IMR-90 (cell line): ENCODE measurements at regions not wholly inside any gene's neighbourhood (a gene's known extent, or its start where the extent isn't known, plus 50 kb on each side); places are given as distances from the start of the nearest gene placed in this dataset.

Experiments used
- ATAC-seq: fragments of 200-7000 bp; cut with Tn5 transposase; 2 replicates; pipeline ENCODE4 v1.9.1; 2020; ENCODE audit warnings: low read depth, mild to moderate bottlenecking, moderate library complexity
- BruUV-seq: library from RNA; stranded (reverse); fragments of 400-500 nt; replicated peaks from 2 replicates; lab custom pipeline; 2021; lab: Mats Ljungman, UMichigan
- CTCF ChIA-PET: fragments of 300-600 bp; formaldehyde crosslinking; extraction: SDS; loops from one replicate; lab custom pipeline; 2021; ENCODE audit warnings: antibody characterized with exemption; lab: Yijun Ruan, JAX
- POLR2A ChIA-PET: fragments of 300-600 bp; sonication (Branson Sonifier 250); formaldehyde crosslinking; loops from one replicate; lab custom pipeline; 2022; ENCODE audit warnings: antibody characterized with exemption; ENCODE audit not compliant: unreplicated experiment; lab: Charles Lee
- DNase-seq: peaks from one replicate; pipeline ENCODE4 v3.0.0; 2013
- H2AFZ ChIP-seq: replicated peaks from 2 replicates; pipeline ENCODE3; 2013; ENCODE audit warnings: low read length, mild to moderate bottlenecking; ENCODE audit not compliant: poor library complexity
- H2AK5ac ChIP-seq: 2 replicates; pipeline ENCODE4 v1.6.1; 2013; ENCODE audit warnings: low read depth, low read length, inconsistent platforms
- H2AK9ac ChIP-seq: replicated peaks from 2 replicates; pipeline ENCODE3; 2013; ENCODE audit warnings: mild to moderate bottlenecking, low read depth, low read length, moderate library complexity; ENCODE audit not compliant: poor library complexity
- H2BK120ac ChIP-seq: 2 replicates; pipeline ENCODE4 v1.6.1; 2013; ENCODE audit warnings: low read depth, low read length, inconsistent platforms
- H2BK15ac ChIP-seq: 3 replicates; pipeline ENCODE4 v1.6.1; 2013; ENCODE audit warnings: low read depth, low read length, inconsistent platforms
- H2BK20ac ChIP-seq: 2 replicates; pipeline ENCODE4 v1.6.1; 2013; ENCODE audit warnings: low read depth, mild to moderate bottlenecking, inconsistent platforms, low read length, moderate library complexity
- H2BK5ac ChIP-seq: 2 replicates; pipeline ENCODE4 v1.6.1; 2013; ENCODE audit warnings: mild to moderate bottlenecking, low read depth, low read length, inconsistent platforms; ENCODE audit not compliant: poor library complexity, severe bottlenecking
- H3K14ac ChIP-seq: replicated peaks from 2 replicates; pipeline ENCODE4 v1.6.1; 2013; ENCODE audit warnings: low read depth, low read length, inconsistent platforms
- H3K18ac ChIP-seq: 2 replicates; pipeline ENCODE4 v1.6.1; 2013; ENCODE audit warnings: low read depth, low read length, control low read depth
- H3K23ac ChIP-seq: 2 replicates; pipeline ENCODE4 v1.6.1; 2013; ENCODE audit warnings: low read depth, low read length, inconsistent platforms
- H3K27ac ChIP-seq: 2 replicates; pipeline ENCODE4 v1.5.1; 2013; ENCODE audit warnings: mild to moderate bottlenecking, control low read depth, low read length; ENCODE audit not compliant: insufficient read depth
- H3K27me3 ChIP-seq: 2 replicates; pipeline ENCODE4 v1.6.1; 2013; ENCODE audit warnings: low read length; ENCODE audit not compliant: control insufficient read depth, insufficient read depth
- H3K36me3 ChIP-seq: 2 replicates; pipeline ENCODE4 v1.6.1; 2013; ENCODE audit warnings: low read length, mixed read lengths; ENCODE audit not compliant: control insufficient read depth, insufficient read depth
- H3K4ac ChIP-seq: 2 replicates; pipeline ENCODE4 v1.6.1; 2013; ENCODE audit warnings: low read depth, low read length, inconsistent platforms
- H3K4me1 ChIP-seq: 2 replicates; pipeline ENCODE4 v1.6.1; 2013; ENCODE audit warnings: low read length, mixed read lengths; ENCODE audit not compliant: control insufficient read depth, insufficient read depth
- H3K4me2 ChIP-seq: 2 replicates; pipeline ENCODE4 v1.6.1; 2013; ENCODE audit warnings: low read depth, mild to moderate bottlenecking, control low read depth, low read length, moderate library complexity
- H3K4me3 ChIP-seq: 2 replicates; pipeline ENCODE4 v1.5.1; 2013; ENCODE audit warnings: low read depth, mild to moderate bottlenecking, control low read depth, low read length, moderate library complexity; ENCODE audit not compliant: insufficient read depth
- H3K56ac ChIP-seq: 2 replicates; pipeline ENCODE4 v1.6.1; 2013; ENCODE audit warnings: low read length, inconsistent platforms; ENCODE audit not compliant: insufficient read depth; ENCODE audit errors: extremely low read depth
- H3K79me1 ChIP-seq, 2 experiments: 2 replicates each; pipeline ENCODE4 v1.6.1; 2013; ENCODE audit warnings: low read length in 2 of 2, inconsistent platforms in 1 of 2, low read depth in 1 of 2
- H3K9ac ChIP-seq: 2 replicates; pipeline ENCODE4 v1.6.1; 2013; ENCODE audit warnings: low read depth, low read length, control low read depth
- H3K9me1 ChIP-seq: 2 replicates; pipeline ENCODE4 v1.6.1; 2013; ENCODE audit warnings: low read length, inconsistent platforms; ENCODE audit not compliant: insufficient read depth
- H3K9me3 ChIP-seq: 2 replicates; pipeline ENCODE4 v1.6.1; 2013; ENCODE audit warnings: low read length; ENCODE audit not compliant: control insufficient read depth, insufficient read depth
- H4K20me1 ChIP-seq: 2 replicates; pipeline ENCODE4 v1.6.1; 2013; ENCODE audit warnings: low read length, inconsistent platforms; ENCODE audit not compliant: insufficient read depth
- H4K5ac ChIP-seq: 2 replicates; pipeline ENCODE4 v1.6.1; 2013; ENCODE audit warnings: mild to moderate bottlenecking, low read depth, low read length, control low read depth
- H4K8ac ChIP-seq, 2 experiments: 2 replicates each; pipeline ENCODE4 v1.6.1; 2013; ENCODE audit warnings: low read depth in 2 of 2, low read length in 2 of 2, control low read depth in 1 of 2, inconsistent platforms in 1 of 2
- H4K91ac ChIP-seq: 2 replicates; pipeline ENCODE4 v1.6.1; 2013; ENCODE audit warnings: low read depth, low read length, inconsistent platforms; ENCODE audit not compliant: insufficient read depth
- BHLHE40 ChIP-seq: fragments of 150-350 bp; IDR thresholded peaks from 2 replicates; pipeline ENCODE4 v1.6.1; 2016; ENCODE audit warnings: mild to moderate bottlenecking, low read depth, low read length
- CEBPB ChIP-seq: IDR thresholded peaks from 2 replicates; pipeline ENCODE4 v1.6.1; 2012; ENCODE audit warnings: low read depth, low read length, improper control_type of control experiment
- CHD1 ChIP-seq: IDR thresholded peaks from 2 replicates; pipeline ENCODE4 v1.6.1; 2012; ENCODE audit warnings: low read depth, low read length, improper control_type of control experiment
- FOS ChIP-seq: fragments of 150-350 bp; IDR thresholded peaks from 2 replicates; pipeline ENCODE4 v1.6.1; 2016; ENCODE audit warnings: low read depth, low read length
- MAFK ChIP-seq: IDR thresholded peaks from 2 replicates; pipeline ENCODE4 v1.6.1; 2012; ENCODE audit warnings: low read depth, low read length, improper control_type of control experiment
- POLR2A ChIP-seq: IDR thresholded peaks from 2 replicates; pipeline ENCODE4 v1.6.1; 2012; ENCODE audit warnings: mild to moderate bottlenecking, low read depth, low read length
- SMC3 ChIP-seq: fragments of 150-350 bp; IDR thresholded peaks from 2 replicates; pipeline ENCODE4 v1.6.1; 2016; ENCODE audit warnings: low read depth, mild to moderate bottlenecking, antibody characterized with exemption, low read length, moderate library complexity
- WGBS, 2 experiments: methylation state at CpG; one replicate each; pipeline versions ENCODE4 v1.1.5 to v1.1.7; 2013; ENCODE audit warnings: missing lambda C conversion rate in 2 of 2; ENCODE audit not compliant: insufficient read length in 1 of 2; ENCODE audit errors: extremely low coverage in 2 of 2; 5-methylcytosine and 5-hydroxymethylcytosine counted together
- dilution Hi-C: fragments of 300-500 bp; cut with HindIII; formaldehyde crosslinking; loops from one replicate; pipeline ENCODE4 v1.14.3; 2018; ENCODE audit warnings: low sequenced_read_pairs; ENCODE audit not compliant: unreplicated experiment
- in situ Hi-C: fragments of 300-500 bp; cut with MboI; formaldehyde crosslinking; loops from 3 replicates; pipeline ENCODE4 v1.14.3; 2019; ENCODE audit warnings: low sequenced_read_pairs, inconsistent platforms, mixed read lengths
- intact Hi-C: fragments of 100-400 bp; cut with micrococcal nuclease; formaldehyde crosslinking; loops from 2 replicates; pipeline ENCODE4 v1.10.0; 2022

DNA sequence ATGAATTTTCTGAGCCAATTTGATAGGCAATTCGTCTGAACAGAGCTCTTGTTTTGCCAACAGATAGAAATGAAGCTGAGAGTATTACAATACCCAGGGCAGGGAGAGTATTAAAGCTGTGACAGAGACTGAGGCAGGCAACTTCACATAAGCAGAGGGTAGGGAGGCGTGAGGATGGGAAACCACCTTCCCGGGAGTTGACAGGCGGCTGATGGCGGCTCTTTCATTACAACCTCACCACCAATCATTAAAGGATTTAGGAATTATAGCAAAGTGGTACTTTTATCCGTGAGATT is 73.3 kb downstream of the CD83 start:
- no CpG with 5 or more reads among the region's 6 CpGs for WGBS, 2 experiments
- TF ChIP-seq CEBPB (no peak), FOS (no peak), BHLHE40 (no peak), MAFK (no peak), CHD1 (no peak), SMC3 (no peak), POLR2A (no peak)
- H4K20me1 ChIP-seq = no peaks in the 10 kb centered on the region
- no peak overlapping the region for H4K5ac ChIP-seq
- dilution Hi-C loops = no loop called here
- peaks cover under 1% of the 10 kb centered on the region; the same call in 1 of the 2 replicates for H3K9me3 ChIP-seq
- no peak for ATAC-seq
- H3K4me2 ChIP-seq = no peak overlapping the region
- no TSS peak for BruUV-seq
- H3K4me1 ChIP-seq = no peaks in the 10 kb centered on the region
- H2AK9ac ChIP-seq = no peak overlapping the region
- no peak overlapping the region for H4K91ac ChIP-seq
- H3K4me3 ChIP-seq = no peak overlapping the region
- H2BK120ac ChIP-seq = no peak overlapping the region
- no peak overlapping the region for H4K8ac ChIP-seq
- peaks cover 57% of the 10 kb centered on the region for H3K27me3 ChIP-seq
- no peak overlapping the region for H3K4ac ChIP-seq
- H3K18ac ChIP-seq = no peak overlapping the region
- no peak overlapping the region for H2AK5ac ChIP-seq
- no peak for DNase-seq
- POLR2A ChIA-PET = no interaction called here
- H2AFZ ChIP-seq = no peak overlapping the region
- H2BK20ac ChIP-seq = no peak overlapping the region
- H3K14ac ChIP-seq = no peak overlapping the region
- in situ Hi-C loops = no loop called here
- no peaks in the 10 kb centered on the region for H3K36me3 ChIP-seq
- CTCF ChIA-PET = interaction anchor here (0.5 kb wide), 2 partner anchors 457 to 708 kb away, joined by 3 to 4 read pairs; no protein-coding TSS in a partner anchor
- H3K27ac ChIP-seq = no peak overlapping the region
- no peaks in the 10 kb centered on the region for H3K79me1 ChIP-seq
- no peak overlapping the region for H3K23ac ChIP-seq
- intact Hi-C loops = no loop called here
- H2BK5ac ChIP-seq = no peak overlapping the region
- H3K56ac ChIP-seq = no peak overlapping the region
- no peak overlapping the region for H3K9ac ChIP-seq
- H2BK15ac ChIP-seq = no peak overlapping the region
- no peaks in the 10 kb centered on the region for H3K9me1 ChIP-seq
